ENCODE measurements at regions not wholly inside any gene's neighbourhood (a gene's known extent, or its start where the extent isn't known, plus 50 kb on each side); places are given as distances from the start of the nearest gene placed in this dataset.
"Not testable (repeated sequence)": the region's sequence is repeated elsewhere in the genome, so short reads cannot be mapped to it uniquely, and the experiment has no call there.

DNA sequence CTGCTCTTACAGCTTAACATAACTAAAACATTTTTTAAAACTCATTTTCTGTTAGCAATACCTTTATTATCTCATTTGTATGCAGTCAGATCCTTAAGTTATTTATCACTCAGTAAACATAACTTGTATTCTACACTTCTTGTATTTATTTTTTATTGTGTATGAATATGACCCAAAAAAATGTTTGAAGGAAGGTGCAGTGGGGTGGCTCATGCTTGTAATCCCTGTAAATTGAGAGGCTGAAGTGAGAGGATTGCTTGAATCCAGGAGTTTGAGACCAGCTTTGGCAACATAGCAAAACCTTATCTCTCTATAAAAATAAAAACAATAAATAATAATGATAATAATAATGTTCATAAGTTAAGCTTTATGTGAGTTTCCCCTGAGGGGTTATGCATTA, 1004.8 kb downstream of the SLITRK5 start:
- H3K4me1 ChIP-seq (ENCODE audit: insufficient read depth): no peaks in the 10 kb centered on the region
- no peaks in the 10 kb centered on the region for H3K36me3 ChIP-seq (ENCODE audit: insufficient read depth)
- DNase-seq (ENCODE audit: extremely low spot score): no peak
- no peak overlapping the region for H3K27ac ChIP-seq (ENCODE audit: low read depth)
- H3K4me3 ChIP-seq (ENCODE audit: low read depth, low read length): no peak overlapping the region

- WGBS: 93% methylated on average over 2 of the region's 2 CpGs
- Histone ChIP-seq H3K27ac (ENCODE audit: low read depth) (no peak overlapping the region), H3K4me3 (ENCODE audit: low read depth, low read length) (no peak overlapping the region), H3K4me1 (ENCODE audit: insufficient read depth) (no peaks in the 10 kb centered on the region), H3K36me3 (ENCODE audit: insufficient read depth) (no peaks in the 10 kb centered on the region)
- no peak for DNase-seq (ENCODE audit: extremely low spot score)
Measured at GRCh38 chr13:88685459-88685858, 1014.3 kb downstream of the SLITRK5 start.

DNA sequence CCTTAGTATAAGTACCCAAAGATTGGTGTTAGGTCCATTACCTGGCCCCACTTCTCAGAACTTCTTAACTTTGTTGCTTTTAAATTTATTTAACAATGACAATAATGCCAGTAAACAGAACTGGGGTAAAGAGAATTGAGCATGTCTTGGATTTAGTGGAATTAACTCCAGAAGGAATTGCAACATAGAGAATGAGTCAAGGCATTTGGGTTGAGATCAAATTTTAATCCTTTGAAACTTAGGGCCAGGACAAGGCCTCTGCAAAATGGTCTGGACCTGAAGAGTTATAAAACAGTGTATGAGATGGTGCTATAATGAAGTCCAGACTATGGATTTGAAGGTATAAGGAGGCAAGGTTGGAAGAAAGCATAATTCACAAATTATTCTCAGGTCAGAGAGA, 1030.4 kb downstream of the SLITRK5 start:
- DNase-seq (ENCODE audit: extremely low spot score): no peak
- Histone ChIP-seq H3K4me3 (ENCODE audit: low read depth, low read length) (no peak overlapping the region), H3K36me3 (ENCODE audit: insufficient read depth) (no peaks in the 10 kb centered on the region), H3K27ac (ENCODE audit: low read depth) (no peak overlapping the region), H3K4me1 (ENCODE audit: insufficient read depth) (no peaks in the 10 kb centered on the region)

GRCh38 chr13:88704600-88705275, 1033.6 kb downstream of the SLITRK5 start:
- no peaks in the 10 kb centered on the region for H3K36me3 ChIP-seq (ENCODE audit: insufficient read depth)
- H3K4me3 ChIP-seq (ENCODE audit: low read depth, low read length): peak overlapping the region; percentile 4
- DNase-seq (ENCODE audit: extremely low spot score): no peak
- H3K4me1 ChIP-seq (ENCODE audit: insufficient read depth): no peaks in the 10 kb centered on the region
- H3K27ac ChIP-seq (ENCODE audit: low read depth): no peak overlapping the region
- 22% methylated on average over 7 of the region's 7 CpGs for whole genome bisulfite sequencing

DNA sequence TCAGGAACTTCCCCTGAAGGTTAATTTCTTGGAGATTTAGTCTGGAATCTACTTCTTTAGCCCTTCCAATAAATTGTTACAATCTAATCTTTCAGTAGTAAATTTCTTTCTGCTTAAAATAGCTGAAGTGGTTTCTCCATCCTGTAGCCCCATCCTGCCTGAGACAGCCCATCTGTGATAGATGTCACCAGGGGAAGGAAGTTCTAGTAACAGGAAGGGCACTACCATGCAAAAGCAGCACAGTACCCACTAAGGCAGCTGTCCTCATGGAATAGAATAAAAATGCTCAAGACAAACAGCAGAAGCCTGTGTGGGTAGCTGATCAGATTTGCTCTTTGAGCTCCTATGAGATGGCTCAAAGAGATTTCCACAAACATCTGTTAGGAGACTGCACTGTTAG, 1036.5 kb downstream of the SLITRK5 start:
- Histone ChIP-seq H3K36me3 (ENCODE audit: insufficient read depth) (no peaks in the 10 kb centered on the region), H3K4me3 (ENCODE audit: low read depth, low read length) (no peak overlapping the region), H3K27ac (ENCODE audit: low read depth) (no peak overlapping the region), H3K4me1 (ENCODE audit: insufficient read depth) (no peaks in the 10 kb centered on the region)
- DNase-seq (ENCODE audit: extremely low spot score): no peak

- DNase-seq (ENCODE audit: extremely low spot score): no peak
- no peaks in the 10 kb centered on the region for H3K36me3 ChIP-seq (ENCODE audit: insufficient read depth)
- 94% methylated on average over 22 of the region's 22 CpGs for WGBS
- H3K27ac ChIP-seq (ENCODE audit: low read depth): no peak overlapping the region
- H3K4me1 ChIP-seq (ENCODE audit: insufficient read depth): no peaks in the 10 kb centered on the region
- no peak overlapping the region for H3K4me3 ChIP-seq (ENCODE audit: low read depth, low read length)
Measured at GRCh38 chr13:88717946-88718345, 1046.8 kb downstream of the SLITRK5 start.

GRCh38 chr13:88718781-88719180, 1047.6 kb downstream of the SLITRK5 start:
- Histone ChIP-seq H3K36me3 (ENCODE audit: insufficient read depth) (no peaks in the 10 kb centered on the region), H3K4me1 (ENCODE audit: insufficient read depth) (no peaks in the 10 kb centered on the region), H3K27ac (ENCODE audit: low read depth) (no peak overlapping the region), H3K4me3 (ENCODE audit: low read depth, low read length) (no peak overlapping the region)
- no peak for DNase-seq (ENCODE audit: extremely low spot score)
- WGBS: 92% methylated on average over 1 of the region's 1 CpG

DNA sequence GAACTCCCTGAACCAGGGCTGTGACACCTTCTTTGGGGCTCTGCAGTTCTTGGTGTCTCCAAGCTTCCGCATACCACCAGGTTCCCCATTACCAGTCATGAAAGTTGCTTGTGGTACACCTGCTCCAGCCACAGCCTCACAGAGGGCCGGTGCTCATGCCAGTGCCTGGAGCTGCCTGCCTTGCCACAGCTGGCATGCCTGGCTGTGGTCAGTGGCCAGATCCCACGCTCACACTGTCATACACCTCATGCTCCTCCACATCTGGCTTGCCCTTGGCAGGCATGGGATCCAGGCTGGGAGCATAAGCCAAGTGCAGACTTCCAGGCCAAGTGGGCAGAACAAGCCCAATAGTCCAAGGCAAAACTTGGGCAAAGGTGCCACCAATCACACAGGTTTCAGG, 1054.9 kb downstream of the SLITRK5 start:
- no peak overlapping the region for H3K27ac ChIP-seq (ENCODE audit: low read depth)
- no peak for DNase-seq (ENCODE audit: extremely low spot score)
- H3K4me1 ChIP-seq (ENCODE audit: insufficient read depth): no peaks in the 10 kb centered on the region
- WGBS: 92% methylated on average over 3 of the region's 3 CpGs
- no peaks in the 10 kb centered on the region for H3K36me3 ChIP-seq (ENCODE audit: insufficient read depth)
- H3K4me3 ChIP-seq (ENCODE audit: low read depth, low read length): no peak overlapping the region

DNA sequence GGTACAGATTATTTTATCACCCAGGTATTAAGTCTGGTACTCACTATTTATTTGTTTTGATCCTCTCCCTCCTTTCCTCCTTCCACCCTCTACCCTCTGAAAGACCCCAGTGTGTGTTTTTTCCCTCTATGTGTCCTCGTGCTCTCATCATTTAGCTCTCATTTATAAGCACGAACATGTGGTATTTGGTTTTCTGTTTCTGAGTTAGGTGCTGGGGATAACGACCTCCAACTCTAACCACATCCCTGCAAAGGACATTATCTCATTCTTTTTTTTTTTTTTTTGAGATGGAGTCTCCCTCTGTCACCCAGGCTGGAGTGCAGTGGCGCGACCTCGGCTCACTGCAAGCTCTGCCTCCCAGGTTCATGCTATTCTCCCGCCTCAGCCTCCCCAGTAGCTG, 1056.1 kb downstream of the SLITRK5 start:
- not testable (repeated sequence) for DNase-seq (ENCODE audit: extremely low spot score); H3K4me1 ChIP-seq (ENCODE audit: insufficient read depth); H3K36me3 ChIP-seq (ENCODE audit: insufficient read depth); H3K4me3 ChIP-seq (ENCODE audit: low read depth, low read length); H3K27ac ChIP-seq (ENCODE audit: low read depth)
- 84% methylated on average over 7 of the region's 7 CpGs for WGBS

- Histone ChIP-seq H3K27ac (ENCODE audit: low read depth) (no peak overlapping the region), H3K36me3 (ENCODE audit: insufficient read depth) (no peaks in the 10 kb centered on the region), H3K4me3 (ENCODE audit: low read depth, low read length) (no peak overlapping the region), H3K4me1 (ENCODE audit: insufficient read depth) (no peaks in the 10 kb centered on the region)
- no peak for DNase-seq (ENCODE audit: extremely low spot score)
- WGBS: 38% methylated on average over 3 of the region's 3 CpGs
Measured at GRCh38 chr13:88729605-88730004, 1058.4 kb downstream of the SLITRK5 start.

DNA sequence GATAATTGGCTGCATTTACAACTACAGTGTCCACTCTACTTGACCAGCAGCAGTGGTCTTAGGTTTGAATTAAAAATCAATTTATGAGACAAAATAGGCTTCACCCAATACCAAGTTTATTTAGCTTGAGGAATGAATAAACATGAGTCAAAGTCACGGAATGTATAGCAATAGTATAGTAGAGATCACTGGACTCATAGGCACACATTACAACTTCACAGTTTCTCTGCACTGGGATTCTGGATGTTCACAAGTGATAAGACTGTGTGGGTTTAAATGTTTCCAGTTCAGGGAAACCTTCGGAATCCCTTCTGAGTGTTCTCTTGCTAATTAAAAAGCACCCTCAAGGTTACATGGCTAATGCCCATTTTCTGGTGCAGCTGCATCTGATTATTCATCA, 1064.9 kb downstream of the SLITRK5 start:
- no peak for DNase-seq (ENCODE audit: extremely low spot score)
- H3K4me3 ChIP-seq (ENCODE audit: low read depth, low read length): no peak overlapping the region
- H3K27ac ChIP-seq (ENCODE audit: low read depth): no peak overlapping the region
- 65% methylated on average over 2 of the region's 2 CpGs for WGBS
- H3K4me1 ChIP-seq (ENCODE audit: insufficient read depth): no peaks in the 10 kb centered on the region
- no peaks in the 10 kb centered on the region for H3K36me3 ChIP-seq (ENCODE audit: insufficient read depth)

DNA sequence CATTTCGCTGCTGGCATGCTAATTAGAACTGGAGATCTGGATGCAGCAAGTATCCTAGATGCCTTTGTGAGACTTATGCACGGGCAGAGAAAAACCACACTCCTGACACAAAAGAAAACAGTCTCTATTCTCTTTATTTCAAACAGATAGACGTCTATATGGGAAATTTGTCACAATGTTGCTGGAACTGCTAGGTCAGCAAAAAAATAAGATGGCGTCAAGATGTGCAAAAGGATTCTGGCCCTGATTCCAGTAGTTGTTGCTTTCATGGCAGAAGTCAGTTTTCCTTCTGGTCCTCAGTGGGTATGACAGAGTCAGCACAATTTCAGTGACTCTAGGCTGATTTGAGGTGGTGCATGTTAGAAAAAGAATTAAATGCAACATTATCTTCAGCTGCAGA, 1068.0 kb downstream of the SLITRK5 start:
- Histone ChIP-seq H3K4me3 (ENCODE audit: low read depth, low read length) (no peak overlapping the region), H3K27ac (ENCODE audit: low read depth) (no peak overlapping the region), H3K4me1 (ENCODE audit: insufficient read depth) (no peaks in the 10 kb centered on the region), H3K36me3 (ENCODE audit: insufficient read depth) (no peaks in the 10 kb centered on the region)
- 90% methylated on average over 4 of the region's 4 CpGs for WGBS
- no peak for DNase-seq (ENCODE audit: extremely low spot score)

DNA sequence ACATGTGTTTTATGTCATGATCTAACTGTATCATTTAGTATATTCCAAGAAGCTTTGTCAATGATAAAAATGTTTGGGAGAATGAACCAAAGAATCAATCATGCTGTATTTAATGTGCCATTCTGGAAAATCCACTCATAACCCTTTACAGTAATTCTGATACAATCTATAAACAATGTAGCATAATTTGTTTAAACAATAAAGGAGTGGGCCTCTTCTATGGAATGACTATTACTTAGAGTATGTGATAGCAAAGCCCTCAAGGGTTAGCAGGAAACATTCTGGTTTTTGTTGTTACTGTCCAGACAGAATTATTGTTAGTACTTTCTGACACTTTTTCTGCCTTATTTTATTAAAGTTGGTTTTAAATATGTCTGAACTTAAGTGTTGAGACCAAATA, 1073.1 kb downstream of the SLITRK5 start:
- no peaks in the 10 kb centered on the region for H3K4me1 ChIP-seq (ENCODE audit: insufficient read depth)
- no peak overlapping the region for H3K4me3 ChIP-seq (ENCODE audit: low read depth, low read length)
- H3K27ac ChIP-seq (ENCODE audit: low read depth): no peak overlapping the region
- DNase-seq (ENCODE audit: extremely low spot score): no peak
- H3K36me3 ChIP-seq (ENCODE audit: insufficient read depth): no peaks in the 10 kb centered on the region

DNA sequence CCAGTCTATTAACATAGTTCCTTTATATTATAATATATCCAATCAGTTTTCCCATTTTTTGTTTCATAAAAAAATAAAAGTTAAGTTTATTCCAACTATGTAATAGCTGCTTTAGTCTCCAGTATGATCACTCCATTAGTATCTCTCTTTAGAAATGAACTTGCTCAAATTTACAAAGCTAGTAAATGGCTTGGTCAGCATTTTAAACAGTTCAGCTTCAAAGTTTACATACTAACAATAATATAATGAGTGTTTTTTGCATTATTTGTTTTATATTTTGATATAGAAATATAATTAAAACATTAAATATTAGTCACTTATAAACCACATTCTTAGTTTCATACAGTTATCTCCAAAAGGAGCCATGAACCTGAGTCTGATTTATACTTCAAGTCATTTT, 1073.8 kb downstream of the SLITRK5 start:
- H3K4me1 ChIP-seq (ENCODE audit: insufficient read depth): no peaks in the 10 kb centered on the region
- DNase-seq (ENCODE audit: extremely low spot score): no peak

DNA sequence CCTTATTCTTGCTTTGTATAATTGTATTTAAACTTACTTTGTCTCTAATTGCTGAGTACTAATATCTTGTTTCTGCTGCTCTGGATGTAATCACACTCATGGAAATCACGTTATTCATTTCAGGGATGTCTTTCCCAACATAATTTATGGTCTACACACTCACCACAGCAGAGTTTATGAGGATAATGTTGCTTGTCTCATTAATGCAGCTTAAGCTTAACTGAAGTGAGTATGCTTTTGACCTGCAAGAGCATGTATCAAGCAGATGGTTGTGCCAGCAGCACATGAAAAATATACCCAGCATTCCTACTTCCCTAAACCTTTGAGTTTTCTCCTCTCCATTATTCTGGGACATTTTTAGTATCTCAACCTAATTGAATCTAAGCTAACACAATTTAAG, 1080.9 kb downstream of the SLITRK5 start:
- Histone ChIP-seq H3K4me1 (ENCODE audit: insufficient read depth) (no peaks in the 10 kb centered on the region), H3K27ac (ENCODE audit: low read depth) (no peak overlapping the region), H3K36me3 (ENCODE audit: insufficient read depth) (no peaks in the 10 kb centered on the region), H3K4me3 (ENCODE audit: low read depth, low read length) (no peak overlapping the region)
- no peak for DNase-seq (ENCODE audit: extremely low spot score)
- WGBS: 28% methylated on average over 1 of the region's 1 CpG

More for the DNA sequence above, 1073.8 kb downstream of the SLITRK5 start:
- no peak overlapping the region for H3K27ac ChIP-seq (ENCODE audit: low read depth)
- no peaks in the 10 kb centered on the region for H3K36me3 ChIP-seq (ENCODE audit: insufficient read depth)
- no peak overlapping the region for H3K4me3 ChIP-seq (ENCODE audit: low read depth, low read length)

All from urinary bladder (tissue), 3 donors.